GM12878 (cell line): ENCODE measurements at regions not wholly inside any gene's neighbourhood (a gene's known extent, or its start where the extent isn't known, plus 50 kb on each side); places are given as distances from the start of the nearest gene placed in this dataset.

Source experiments
- ATAC-seq: fragments of 200-7000 bp; cut with Tn5 transposase; 3 replicates; pipeline ENCODE4 v1.9.1; 2020; ENCODE audit warnings: mild to moderate bottlenecking, moderate library complexity
- BruUV-seq: library from RNA; stranded (reverse); fragments of 400-500 nt; replicated peaks from 2 replicates; lab custom pipeline; 2021; lab: Mats Ljungman, UMichigan
- CTCF ChIA-PET: fragments of 300-600 bp; sonication (Branson Sonifier 250); formaldehyde crosslinking; extraction: SDS; loops from one replicate; lab custom pipeline; 2021; ENCODE audit warnings: inconsistent platforms; lab: Yijun Ruan, JAX
- POLR2A ChIA-PET: fragments of 350-600 bp; formaldehyde crosslinking; extraction: SDS; loops from one replicate; lab custom pipeline; 2021; ENCODE audit warnings: inconsistent platforms; lab: Charles Lee
- RAD21 ChIA-PET: fragments of 300-600 bp; sonication (Branson Sonifier 250); formaldehyde crosslinking; loops from one replicate; lab custom pipeline; 2023; ENCODE audit warnings: antibody characterized with exemption; ENCODE audit not compliant: unreplicated experiment; lab: Charles Lee
- SMC1A ChIA-PET: fragments of 300-600 bp; sonication (Branson Sonifier 250); formaldehyde crosslinking; loops from one replicate; lab custom pipeline; 2023; ENCODE audit not compliant: unreplicated experiment, uncharacterized antibody; lab: Charles Lee
- DNase-seq: peaks from one replicate; pipeline ENCODE4 v3.0.0-alpha.2; 2011; ENCODE audit warnings: low read depth, low spot score
- FAIRE-seq: peaks from 3 replicates; lab custom pipeline; 2011; peaks lifted over from hg19 to GRCh38; lab: Jason Lieb, UNC
- H2AFZ ChIP-seq: 2 replicates; pipeline ENCODE4 v1.6.0; 2011; ENCODE audit warnings: low read depth, low read length, control low read depth; ENCODE audit not compliant: control insufficient read depth
- H3K27ac ChIP-seq: 2 replicates; pipeline ENCODE4 v1.5.1; 2011; ENCODE audit warnings: control low read depth; ENCODE audit not compliant: control insufficient read depth, insufficient read depth
- H3K27me3 ChIP-seq, 2 experiments: replicated peaks in 1 of 2; 2 replicates each; pipeline versions ENCODE4 v1.6.0 to v1.6.1; 2011; ENCODE audit warnings: low read length in 1 of 2; ENCODE audit not compliant: control insufficient read depth in 2 of 2, insufficient read depth in 2 of 2
- H3K36me3 ChIP-seq, 2 experiments: 2 replicates each; pipeline ENCODE4 v1.5.1; 2011; ENCODE audit warnings: low read length in 1 of 2; ENCODE audit not compliant: control insufficient read depth in 2 of 2, insufficient read depth in 2 of 2
- H3K4me1 ChIP-seq: 2 replicates; pipeline ENCODE4 v1.6.1; 2011; ENCODE audit warnings: mild to moderate bottlenecking, low read length, moderate library complexity, mixed read lengths; ENCODE audit not compliant: control insufficient read depth, insufficient read depth
- H3K4me2 ChIP-seq: 2 replicates; pipeline ENCODE4 v1.6.0; 2011; ENCODE audit warnings: control low read depth; ENCODE audit not compliant: control insufficient read depth, insufficient read depth
- H3K4me3 ChIP-seq: fragments of 200-600 bp; sonication (generic); 2 replicates; pipeline ENCODE4 v1.5.1; 2016
- H3K79me2 ChIP-seq: 2 replicates; pipeline ENCODE4 v1.6.0; 2011; ENCODE audit warnings: low read length; ENCODE audit not compliant: control insufficient read depth, insufficient read depth
- H3K9ac ChIP-seq: 2 replicates; pipeline ENCODE4 v1.8.0; 2011; ENCODE audit warnings: low read length, control low read depth, mixed read lengths; ENCODE audit not compliant: control insufficient read depth, insufficient read depth
- H3K9me3 ChIP-seq: replicated peaks from 3 replicates; pipeline ENCODE4 v1.5.1; 2011; ENCODE audit warnings: mild to moderate bottlenecking, low read length; ENCODE audit not compliant: control insufficient read depth, insufficient read depth
- H4K20me1 ChIP-seq: 2 replicates; pipeline ENCODE4 v1.6.0; 2011; ENCODE audit not compliant: control insufficient read depth, insufficient read depth
- ASH2L ChIP-seq: fragments of 300-600, 200-600 bp; sonication (generic); IDR thresholded peaks from 2 replicates; pipeline ENCODE4 v1.6.1; 2017; ENCODE audit warnings: low read depth, mild to moderate bottlenecking, borderline replicate concordance
- BHLHE40 ChIP-seq, 2 experiments: fragments of 450-650 bp in 1 of 2; IDR thresholded peaks; 2 replicates each; pipeline ENCODE4 v1.6.1; 2011 to 2017; ENCODE audit warnings: low read depth in 2 of 2, borderline replicate concordance in 1 of 2, improper control_type of control experiment in 1 of 2, low read length in 1 of 2, mild to moderate bottlenecking in 1 of 2
- FOXM1 ChIP-seq: IDR thresholded peaks from 2 replicates; pipeline ENCODE4 v1.6.1; 2012; ENCODE audit warnings: low read depth, mild to moderate bottlenecking, inconsistent platforms, low read length, moderate library complexity
- GABPA ChIP-seq: IDR thresholded peaks from 2 replicates; pipeline ENCODE4 v1.6.1; 2014; ENCODE audit warnings: antibody characterized with exemption, low read depth, mild to moderate bottlenecking, inconsistent platforms
- HCFC1 ChIP-seq: fragments of 150-350 bp; IDR thresholded peaks from 2 replicates; pipeline ENCODE4 v1.6.1; 2014; ENCODE audit warnings: low read length
- PAX5 ChIP-seq: IDR thresholded peaks from 2 replicates; pipeline ENCODE4 v1.6.1; 2011; ENCODE audit warnings: low read depth, low read length, borderline replicate concordance
- PKNOX1 ChIP-seq: fragments of 450-650 bp; IDR thresholded peaks from 2 replicates; pipeline ENCODE4 v1.6.1; 2016; ENCODE audit warnings: mild to moderate bottlenecking
- POLR2A ChIP-seq: IDR thresholded peaks from 2 replicates; pipeline ENCODE4 v1.6.1; 2011; ENCODE audit warnings: low read depth, mild to moderate bottlenecking, low read length
- RCOR1 ChIP-seq: conservative IDR thresholded peaks from 2 replicates; pipeline ENCODE4 v1.6.1; 2012; ENCODE audit warnings: low read depth, low read length, improper control_type of control experiment
- REST ChIP-seq: IDR thresholded peaks from 2 replicates; pipeline ENCODE4 v1.6.1; 2012; ENCODE audit warnings: mild to moderate bottlenecking, low read depth, low read length
- SMC3 ChIP-seq: IDR thresholded peaks from 2 replicates; pipeline ENCODE4 v1.6.1; 2011; ENCODE audit warnings: low read length, improper control_type of control experiment, borderline replicate concordance
- ZNF384 ChIP-seq: IDR thresholded peaks from 2 replicates; pipeline ENCODE4 v1.6.1; 2012; ENCODE audit warnings: low read depth, mild to moderate bottlenecking, low read length, improper control_type of control experiment, borderline replicate concordance
- WGBS: methylation state at CpG from one replicate; pipeline ENCODE4 v1.1.6; 2016; ENCODE audit warnings: low lambda C conversion rate; ENCODE audit not compliant: insufficient replicate concordance, insufficient coverage; ENCODE audit errors: missing lambda C conversion rate; 5-methylcytosine and 5-hydroxymethylcytosine counted together
- in situ Hi-C: fragments of 300-500 bp; cut with MboI; formaldehyde crosslinking; loops from 9 replicates; pipeline ENCODE4 v1.14.3; 2018; ENCODE audit warnings: mixed read lengths
- intact Hi-C: fragments of 100-400 bp; cut with micrococcal nuclease; formaldehyde crosslinking; loops from one replicate; pipeline ENCODE4 v1.14.2; 2022; ENCODE audit not compliant: unreplicated experiment

DNA sequence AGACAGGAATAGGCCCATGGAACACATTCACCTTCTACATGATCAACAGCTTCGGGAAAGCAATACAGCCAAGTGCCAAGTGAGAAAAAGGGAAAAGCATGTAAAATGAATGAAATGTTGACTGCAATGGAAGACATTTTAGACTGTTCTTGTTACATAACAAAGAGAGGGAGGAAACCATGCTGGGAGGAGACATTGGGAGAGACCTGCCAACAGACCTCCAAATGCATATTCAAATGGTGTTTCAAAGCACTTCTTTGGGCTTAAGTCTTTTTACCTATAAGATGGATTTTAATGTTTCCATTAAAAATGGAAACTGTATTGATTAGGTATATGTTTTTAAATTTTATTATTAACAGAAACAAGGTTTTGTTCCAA, 350.0 kb upstream of the THBS1 start (continued):
- TF ChIP-seq REST (no peak), FOXM1 (no peak), POLR2A (no peak), RCOR1 (no peak)

- RAD21 ChIA-PET = no interaction called here
- 46% methylated on average over 4 of the region's 4 CpGs for WGBS
- H3K36me3 ChIP-seq = no peaks in the 10 kb centered on the region
- H3K4me1 ChIP-seq = no peaks in the 10 kb centered on the region
- FAIRE-seq (no peak), DNase-seq (no peak), ATAC-seq (no peak)
- no peaks in the 10 kb centered on the region for H3K27me3 ChIP-seq
- no peak overlapping the region for H3K4me2 ChIP-seq
- BruUV-seq = no TSS peak
- H3K27ac ChIP-seq = no peak overlapping the region
- in situ Hi-C loops (no loop called here), intact Hi-C loops (no loop called here)
- H3K79me2 ChIP-seq = no peaks in the 10 kb centered on the region
- no peak overlapping the region for H2AFZ ChIP-seq
- CTCF ChIA-PET = no interaction called here
- no peak overlapping the region for H3K4me3 ChIP-seq
- H4K20me1 ChIP-seq = no peaks in the 10 kb centered on the region
- no peaks in the 10 kb centered on the region for H3K9me3 ChIP-seq
- no peak overlapping the region for H3K9ac ChIP-seq
- SMC1A ChIA-PET = no interaction called here
- POLR2A ChIA-PET = no interaction called here
- TF ChIP-seq GABPA (no peak), HCFC1 (no peak), ZNF384 (no peak), ASH2L (no peak), SMC3 (no peak), BHLHE40 (IDR thresholded peaks at IDR 0.05; ENCODE audit: borderline replicate concordance in 1 of 2, low read depth in 2 of 2, low read length in 1 of 2) (no peak), PKNOX1 (no peak), PAX5 (no peak)
Measured at GRCh38 chr15:39232512-39232911, 348.4 kb upstream of the THBS1 start.
